GM23338 (cell line): ENCODE measurements at regions not wholly inside any gene's neighbourhood (a gene's known extent, or its start where the extent isn't known, plus 50 kb on each side); places are given as distances from the start of the nearest gene placed in this dataset.

ENCODE experiments used
- ATAC-seq: fragments of 200-7000 bp; cut with Tn5 transposase; 3 replicates; pipeline ENCODE4 v1.9.1; 2020
- DNase-seq: peaks from one replicate; pipeline ENCODE4 v3.0.0-alpha.2; 2015; ENCODE audit warnings: low spot score
- H2AFZ ChIP-seq: fragments of 200-600 bp; sonication (generic); 2 replicates; pipeline ENCODE4 v1.8.0; 2016; ENCODE audit warnings: antibody characterized with exemption, mild to moderate bottlenecking, moderate library complexity
- H3F3A ChIP-seq: fragments of 200-600 bp; sonication (generic); replicated peaks from 2 replicates; pipeline ENCODE4 v1.8.0; 2017; ENCODE audit warnings: antibody characterized with exemption, mixed run types, low read depth
- H3K27ac ChIP-seq: fragments of 200-600 bp; sonication (generic); 2 replicates; pipeline ENCODE4 v1.6.1; 2016; ENCODE audit warnings: low read depth
- H3K27me3 ChIP-seq: fragments of 200-600 bp; sonication (generic); 2 replicates; pipeline ENCODE4 v1.8.0; 2016; ENCODE audit warnings: mild to moderate bottlenecking, mixed run types, moderate library complexity; ENCODE audit not compliant: insufficient read depth
- H3K36me3 ChIP-seq: fragments of 200-600 bp; sonication (generic); 2 replicates; pipeline ENCODE4 v1.8.0; 2016; ENCODE audit warnings: mild to moderate bottlenecking; ENCODE audit not compliant: insufficient read depth
- H3K4me1 ChIP-seq: fragments of 200-600 bp; sonication (generic); 2 replicates; pipeline ENCODE4 v1.8.0; 2016; ENCODE audit warnings: mild to moderate bottlenecking, moderate library complexity; ENCODE audit not compliant: insufficient read depth
- H3K4me2 ChIP-seq: fragments of 200-600 bp; sonication (generic); 2 replicates; pipeline ENCODE4 v1.7.1; 2017; ENCODE audit warnings: mixed run types
- H3K4me3 ChIP-seq: fragments of 200-600 bp; sonication (generic); 2 replicates; pipeline ENCODE4 v1.6.1; 2016; ENCODE audit warnings: mixed run types
- H3K79me2 ChIP-seq: fragments of 200-600 bp; sonication (generic); replicated peaks from 2 replicates; pipeline ENCODE4 v1.8.0; 2017; ENCODE audit warnings: mild to moderate bottlenecking; ENCODE audit not compliant: insufficient read depth
- H3K9me2 ChIP-seq: fragments of 200-600 bp; sonication (generic); 2 replicates; pipeline ENCODE4 v1.8.0; 2017; ENCODE audit not compliant: insufficient read depth
- H4K20me1 ChIP-seq: fragments of 200-600 bp; sonication (generic); replicated peaks from 2 replicates; pipeline ENCODE4 v1.8.0; 2017; ENCODE audit warnings: mild to moderate bottlenecking; ENCODE audit not compliant: insufficient read depth
- H3K27ac Mint-ChIP-seq: 2 replicates; pipeline ENCODE4 v1.8.0; 2020; ENCODE audit warnings: inconsistent platforms, mild to moderate bottlenecking, moderate library complexity, mixed read lengths
- H3K27me3 Mint-ChIP-seq: 3 replicates; pipeline ENCODE4 v1.8.0; 2022; ENCODE audit warnings: low read depth, mild to moderate bottlenecking, moderate library complexity, mixed read lengths, inconsistent platforms; ENCODE audit not compliant: insufficient read depth, poor library complexity
- H3K36me3 Mint-ChIP-seq: 3 replicates; pipeline ENCODE4 v1.8.0; 2021; ENCODE audit warnings: low read depth, mild to moderate bottlenecking, inconsistent platforms, moderate library complexity, mixed read lengths
- H3K4me1 Mint-ChIP-seq: 3 replicates; pipeline ENCODE4 v1.8.0; 2020; ENCODE audit warnings: mild to moderate bottlenecking, inconsistent platforms, mixed read lengths
- H3K4me3 Mint-ChIP-seq: 3 replicates; pipeline ENCODE4 v1.8.0; 2021; ENCODE audit warnings: moderate library complexity, mild to moderate bottlenecking, inconsistent platforms, mixed read lengths
- H3K9me3 Mint-ChIP-seq: 3 replicates; pipeline ENCODE4 v1.8.0; 2020; ENCODE audit warnings: moderate library complexity, mild to moderate bottlenecking, inconsistent platforms, mixed read lengths
- CREB1 ChIP-seq: fragments of 250-450 bp; sonication (Bioruptor Pico); IDR thresholded peaks from 2 replicates; pipeline ENCODE4 v1.5.0; 2020; ENCODE audit warnings: low read depth, mild to moderate bottlenecking, moderate library complexity
- JUNB ChIP-seq: IDR thresholded peaks from one replicate; pipeline ENCODE4 v1.6.1; 2016; ENCODE audit warnings: antibody characterized with exemption; ENCODE audit not compliant: unreplicated experiment
- NANOG ChIP-seq: IDR thresholded peaks from 2 replicates; pipeline ENCODE4 v1.6.1; 2016; ENCODE audit warnings: antibody characterized with exemption, borderline replicate concordance
- POLR2AphosphoS5 ChIP-seq: IDR thresholded peaks from 2 replicates; pipeline ENCODE4 v1.6.1; 2016; ENCODE audit warnings: antibody characterized with exemption, low read depth
- STAT1 ChIP-seq: IDR thresholded peaks from one replicate; pipeline ENCODE4 v1.6.1; 2016; ENCODE audit warnings: antibody characterized with exemption; ENCODE audit not compliant: unreplicated experiment
- TF ChIP-seq, protein P1 (sequence below): fragments of 250-450 bp; sonication (Bioruptor Pico); IDR thresholded peaks from 2 replicates; pipeline ENCODE4 v1.5.0; 2020; ENCODE audit warnings: mild to moderate bottlenecking, moderate library complexity
- TF ChIP-seq, protein P2 (sequence below): IDR thresholded peaks from 2 replicates; pipeline ENCODE4 v1.6.1; 2016; ENCODE audit warnings: antibody characterized with exemption
- TF ChIP-seq, protein P3 (sequence below), 2 experiments: fragments of 200-600 bp in 1 of 2; sonication (generic) in 1 of 2; conservative IDR thresholded peaks; 2 replicates each; pipeline versions ENCODE4 v1.5.1 to v1.6.1; 2016 to 2017; ENCODE audit warnings: antibody characterized with exemption in 2 of 2, low read depth in 2 of 2, mild to moderate bottlenecking in 2 of 2, moderate library complexity in 1 of 2

- TF ChIP-seq, protein P1, sequence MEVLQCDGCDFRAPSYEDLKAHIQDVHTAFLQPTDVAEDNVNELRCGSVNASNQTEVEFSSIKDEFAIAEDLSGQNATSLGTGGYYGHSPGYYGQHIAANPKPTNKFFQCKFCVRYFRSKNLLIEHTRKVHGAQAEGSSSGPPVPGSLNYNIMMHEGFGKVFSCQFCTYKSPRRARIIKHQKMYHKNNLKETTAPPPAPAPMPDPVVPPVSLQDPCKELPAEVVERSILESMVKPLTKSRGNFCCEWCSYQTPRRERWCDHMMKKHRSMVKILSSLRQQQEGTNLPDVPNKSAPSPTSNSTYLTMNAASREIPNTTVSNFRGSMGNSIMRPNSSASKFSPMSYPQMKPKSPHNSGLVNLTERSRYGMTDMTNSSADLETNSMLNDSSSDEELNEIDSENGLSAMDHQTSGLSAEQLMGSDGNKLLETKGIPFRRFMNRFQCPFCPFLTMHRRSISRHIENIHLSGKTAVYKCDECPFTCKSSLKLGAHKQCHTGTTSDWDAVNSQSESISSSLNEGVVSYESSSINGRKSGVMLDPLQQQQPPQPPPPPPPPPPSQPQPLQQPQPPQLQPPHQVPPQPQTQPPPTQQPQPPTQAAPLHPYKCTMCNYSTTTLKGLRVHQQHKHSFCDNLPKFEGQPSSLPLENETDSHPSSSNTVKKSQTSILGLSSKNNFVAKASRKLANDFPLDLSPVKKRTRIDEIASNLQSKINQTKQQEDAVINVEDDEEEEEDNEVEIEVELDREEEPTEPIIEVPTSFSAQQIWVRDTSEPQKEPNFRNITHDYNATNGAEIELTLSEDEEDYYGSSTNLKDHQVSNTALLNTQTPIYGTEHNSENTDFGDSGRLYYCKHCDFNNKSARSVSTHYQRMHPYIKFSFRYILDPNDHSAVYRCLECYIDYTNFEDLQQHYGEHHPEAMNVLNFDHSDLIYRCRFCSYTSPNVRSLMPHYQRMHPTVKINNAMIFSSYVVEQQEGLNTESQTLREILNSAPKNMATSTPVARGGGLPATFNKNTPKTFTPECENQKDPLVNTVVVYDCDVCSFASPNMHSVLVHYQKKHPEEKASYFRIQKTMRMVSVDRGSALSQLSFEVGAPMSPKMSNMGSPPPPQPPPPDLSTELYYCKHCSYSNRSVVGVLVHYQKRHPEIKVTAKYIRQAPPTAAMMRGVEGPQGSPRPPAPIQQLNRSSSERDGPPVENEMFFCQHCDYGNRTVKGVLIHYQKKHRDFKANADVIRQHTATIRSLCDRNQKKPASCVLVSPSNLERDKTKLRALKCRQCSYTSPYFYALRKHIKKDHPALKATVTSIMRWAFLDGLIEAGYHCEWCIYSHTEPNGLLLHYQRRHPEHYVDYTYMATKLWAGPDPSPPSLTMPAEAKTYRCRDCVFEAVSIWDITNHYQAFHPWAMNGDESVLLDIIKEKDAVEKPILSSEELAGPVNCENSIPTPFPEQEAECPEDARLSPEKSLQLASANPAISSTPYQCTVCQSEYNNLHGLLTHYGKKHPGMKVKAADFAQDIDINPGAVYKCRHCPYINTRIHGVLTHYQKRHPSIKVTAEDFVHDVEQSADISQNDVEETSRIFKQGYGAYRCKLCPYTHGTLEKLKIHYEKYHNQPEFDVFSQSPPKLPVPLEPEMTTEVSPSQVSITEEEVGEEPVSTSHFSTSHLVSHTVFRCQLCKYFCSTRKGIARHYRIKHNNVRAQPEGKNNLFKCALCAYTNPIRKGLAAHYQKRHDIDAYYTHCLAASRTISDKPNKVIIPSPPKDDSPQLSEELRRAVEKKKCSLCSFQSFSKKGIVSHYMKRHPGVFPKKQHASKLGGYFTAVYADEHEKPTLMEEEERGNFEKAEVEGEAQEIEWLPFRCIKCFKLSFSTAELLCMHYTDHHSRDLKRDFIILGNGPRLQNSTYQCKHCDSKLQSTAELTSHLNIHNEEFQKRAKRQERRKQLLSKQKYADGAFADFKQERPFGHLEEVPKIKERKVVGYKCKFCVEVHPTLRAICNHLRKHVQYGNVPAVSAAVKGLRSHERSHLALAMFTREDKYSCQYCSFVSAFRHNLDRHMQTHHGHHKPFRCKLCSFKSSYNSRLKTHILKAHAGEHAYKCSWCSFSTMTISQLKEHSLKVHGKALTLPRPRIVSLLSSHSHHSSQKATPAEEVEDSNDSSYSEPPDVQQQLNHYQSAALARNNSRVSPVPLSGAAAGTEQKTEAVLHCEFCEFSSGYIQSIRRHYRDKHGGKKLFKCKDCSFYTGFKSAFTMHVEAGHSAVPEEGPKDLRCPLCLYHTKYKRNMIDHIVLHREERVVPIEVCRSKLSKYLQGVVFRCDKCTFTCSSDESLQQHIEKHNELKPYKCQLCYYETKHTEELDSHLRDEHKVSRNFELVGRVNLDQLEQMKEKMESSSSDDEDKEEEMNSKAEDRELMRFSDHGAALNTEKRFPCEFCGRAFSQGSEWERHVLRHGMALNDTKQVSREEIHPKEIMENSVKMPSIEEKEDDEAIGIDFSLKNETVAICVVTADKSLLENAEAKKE (CRISPR knock-in tag) = no peak
These were observed 353.3 kb upstream of the VSTM2A start (continued) for GRCh38 chr7:54188843-54189242.

DNA sequence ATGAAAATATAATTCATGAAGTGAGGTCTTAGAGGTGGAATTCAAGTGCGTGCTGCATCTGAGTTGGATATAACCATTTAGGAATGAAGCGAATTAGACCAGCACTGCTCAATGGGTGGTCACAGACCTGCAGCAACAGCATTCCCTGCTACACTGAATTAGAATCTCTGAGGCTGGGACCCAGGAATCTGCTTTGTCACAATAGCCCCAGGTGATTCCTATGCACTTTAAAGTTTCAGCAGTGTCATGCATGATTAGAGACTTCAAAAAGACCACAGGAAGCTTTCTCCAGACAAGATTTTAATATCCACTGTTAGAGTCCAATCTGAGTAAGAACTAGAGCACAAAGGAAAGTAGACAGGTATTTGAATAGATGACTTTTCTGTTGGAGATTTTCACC is 352.8 kb upstream of the VSTM2A start:
- peak overlapping the region; percentile 94 for H3K27ac Mint-ChIP-seq
- Histone ChIP-seq H3K9me2 (no peaks in the 10 kb centered on the region), H3K4me3 (no peak overlapping the region), H3K4me2 (0 out of 2 replicates have a peak overlapping the region, but pooled peaks have one; percentile 8), H3K27me3 (no peaks in the 10 kb centered on the region), H3K27ac (no peak overlapping the region), H3K4me1 (peaks cover 17% of the 10 kb centered on the region), H3K79me2 (no peaks in the 10 kb centered on the region), H3K36me3 (no peaks in the 10 kb centered on the region), H4K20me1 (no peaks in the 10 kb centered on the region), H2AFZ (no peak overlapping the region), H3F3A (no peaks in the 10 kb centered on the region)
- H3K36me3 Mint-ChIP-seq = no peaks in the 10 kb centered on the region
- TF ChIP-seq CREB1 (0 out of 2 replicates have a peak, but pooled peaks have one; percentile 30), JUNB (no peak), POLR2AphosphoS5 (no peak), NANOG (peak; percentile 62; the same call in 1 of the 2 replicates), STAT1 (no peak)
- TF ChIP-seq, protein P2, sequence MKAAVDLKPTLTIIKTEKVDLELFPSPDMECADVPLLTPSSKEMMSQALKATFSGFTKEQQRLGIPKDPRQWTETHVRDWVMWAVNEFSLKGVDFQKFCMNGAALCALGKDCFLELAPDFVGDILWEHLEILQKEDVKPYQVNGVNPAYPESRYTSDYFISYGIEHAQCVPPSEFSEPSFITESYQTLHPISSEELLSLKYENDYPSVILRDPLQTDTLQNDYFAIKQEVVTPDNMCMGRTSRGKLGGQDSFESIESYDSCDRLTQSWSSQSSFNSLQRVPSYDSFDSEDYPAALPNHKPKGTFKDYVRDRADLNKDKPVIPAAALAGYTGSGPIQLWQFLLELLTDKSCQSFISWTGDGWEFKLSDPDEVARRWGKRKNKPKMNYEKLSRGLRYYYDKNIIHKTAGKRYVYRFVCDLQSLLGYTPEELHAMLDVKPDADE = no peak
- TF ChIP-seq, protein P3, sequence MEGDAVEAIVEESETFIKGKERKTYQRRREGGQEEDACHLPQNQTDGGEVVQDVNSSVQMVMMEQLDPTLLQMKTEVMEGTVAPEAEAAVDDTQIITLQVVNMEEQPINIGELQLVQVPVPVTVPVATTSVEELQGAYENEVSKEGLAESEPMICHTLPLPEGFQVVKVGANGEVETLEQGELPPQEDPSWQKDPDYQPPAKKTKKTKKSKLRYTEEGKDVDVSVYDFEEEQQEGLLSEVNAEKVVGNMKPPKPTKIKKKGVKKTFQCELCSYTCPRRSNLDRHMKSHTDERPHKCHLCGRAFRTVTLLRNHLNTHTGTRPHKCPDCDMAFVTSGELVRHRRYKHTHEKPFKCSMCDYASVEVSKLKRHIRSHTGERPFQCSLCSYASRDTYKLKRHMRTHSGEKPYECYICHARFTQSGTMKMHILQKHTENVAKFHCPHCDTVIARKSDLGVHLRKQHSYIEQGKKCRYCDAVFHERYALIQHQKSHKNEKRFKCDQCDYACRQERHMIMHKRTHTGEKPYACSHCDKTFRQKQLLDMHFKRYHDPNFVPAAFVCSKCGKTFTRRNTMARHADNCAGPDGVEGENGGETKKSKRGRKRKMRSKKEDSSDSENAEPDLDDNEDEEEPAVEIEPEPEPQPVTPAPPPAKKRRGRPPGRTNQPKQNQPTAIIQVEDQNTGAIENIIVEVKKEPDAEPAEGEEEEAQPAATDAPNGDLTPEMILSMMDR (conservative IDR thresholded peaks at IDR 0.05; ENCODE audit: low read depth in 2 of 2) = no peak
- H3K4me1 Mint-ChIP-seq = peaks cover 21% of the 10 kb centered on the region
- DNase-seq (peak; percentile 89), ATAC-seq (peak; percentile 98)
- H3K9me3 Mint-ChIP-seq = no peaks in the 10 kb centered on the region
- H3K27me3 Mint-ChIP-seq = peaks cover 11% of the 10 kb centered on the region
- H3K4me3 Mint-ChIP-seq = peak overlapping the region; percentile 13; the same call in 1 of the 3 replicates
